ENCODE measurements at regions not wholly inside any gene's neighbourhood (a gene's known extent, or its start where the extent isn't known, plus 50 kb on each side); places are given as distances from the start of the nearest gene placed in this dataset.

DNA sequence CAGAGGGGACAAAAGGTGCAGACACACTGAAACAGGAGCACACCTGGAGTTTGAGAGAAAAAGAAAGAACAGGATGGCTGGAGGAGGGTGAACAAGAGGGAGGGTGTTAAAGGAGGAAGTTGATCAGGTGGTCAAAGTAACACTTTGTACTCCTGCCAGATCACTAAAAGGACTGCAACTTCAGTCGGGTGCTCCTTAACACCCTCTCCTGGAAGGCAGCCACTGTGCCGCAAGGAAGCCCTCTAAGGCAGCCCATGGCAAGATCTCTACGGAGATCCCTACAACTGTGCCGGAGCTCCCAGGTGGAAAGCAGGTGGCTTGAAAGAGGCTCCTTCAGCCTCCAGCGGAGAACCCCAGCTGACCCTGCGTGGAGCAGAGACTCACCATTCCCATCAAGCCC lies 124.4 kb upstream of the MSX2 start:
- no peaks in the 10 kb centered on the region for H3K36me3 ChIP-seq (ENCODE audit: control insufficient read depth in 4 of 4, insufficient read depth in 3 of 4, low read depth in 1 of 4, low read length in 3 of 4)
- H3K27ac ChIP-seq (ENCODE audit: low read depth in 1 of 2, low read length in 2 of 2) = no peak overlapping the region
- DNase-seq (ENCODE audit: low spot score) = no peak
- peaks cover 0 to 3% (median 2%) of the 10 kb centered on the region in 4 donors for H3K9me3 ChIP-seq (ENCODE audit: control insufficient read depth in 4 of 4, low read length in 3 of 4)
- no peak overlapping the region for H3K9ac ChIP-seq (ENCODE audit: low read depth in 1 of 2, low read length in 2 of 2)
- H3K4me1 ChIP-seq (ENCODE audit: control insufficient read depth in 4 of 4, insufficient read depth in 4 of 4, low read length in 3 of 4) = no peaks in the 10 kb centered on the region
- 18% methylated on average over 6 of the region's 6 CpGs for whole genome bisulfite sequencing
- H3K27me3 ChIP-seq (ENCODE audit: control insufficient read depth in 4 of 4, insufficient read depth in 4 of 4, low read length in 3 of 4) = peaks cover 0 to 4% (median 1%) of the 10 kb centered on the region in 4 donors
- no peak overlapping the region for H3K4me3 ChIP-seq (ENCODE audit: low read depth in 1 of 3, low read length in 3 of 3)
- TF ChIP-seq TAF1 (conservative IDR thresholded peaks at IDR 0.05) (no peak), NR2F2 (IDR thresholded peaks at IDR 0.05) (no peak), JUND (IDR thresholded peaks at IDR 0.05) (no peak), GABPA (IDR thresholded peaks at IDR 0.05 in 1 of 2, conservative IDR thresholded peaks at IDR 0.05 in 1 of 2) (no peak), RXRA (IDR thresholded peaks at IDR 0.05) (no peak), SP1 (IDR thresholded peaks at IDR 0.05) (no peak), HNF4G (IDR thresholded peaks at IDR 0.05) (no peak), RAD21 (IDR thresholded peaks at IDR 0.05) (no peak), FOXA1 (IDR thresholded peaks at IDR 0.05) (no peak), YY1 (IDR thresholded peaks at IDR 0.05) (no peak), CTCF (IDR thresholded peaks at IDR 0.05; ENCODE audit: low read depth, low read length, missing input control) (no peak), HNF4A (conservative IDR thresholded peaks at IDR 0.05) (no peak), ATF3 (IDR thresholded peaks at IDR 0.05) (no peak), ZBTB33 (IDR thresholded peaks at IDR 0.05) (no peak), FOXA2 (IDR thresholded peaks at IDR 0.05) (no peak)
- TF ChIP-seq, protein P1, sequence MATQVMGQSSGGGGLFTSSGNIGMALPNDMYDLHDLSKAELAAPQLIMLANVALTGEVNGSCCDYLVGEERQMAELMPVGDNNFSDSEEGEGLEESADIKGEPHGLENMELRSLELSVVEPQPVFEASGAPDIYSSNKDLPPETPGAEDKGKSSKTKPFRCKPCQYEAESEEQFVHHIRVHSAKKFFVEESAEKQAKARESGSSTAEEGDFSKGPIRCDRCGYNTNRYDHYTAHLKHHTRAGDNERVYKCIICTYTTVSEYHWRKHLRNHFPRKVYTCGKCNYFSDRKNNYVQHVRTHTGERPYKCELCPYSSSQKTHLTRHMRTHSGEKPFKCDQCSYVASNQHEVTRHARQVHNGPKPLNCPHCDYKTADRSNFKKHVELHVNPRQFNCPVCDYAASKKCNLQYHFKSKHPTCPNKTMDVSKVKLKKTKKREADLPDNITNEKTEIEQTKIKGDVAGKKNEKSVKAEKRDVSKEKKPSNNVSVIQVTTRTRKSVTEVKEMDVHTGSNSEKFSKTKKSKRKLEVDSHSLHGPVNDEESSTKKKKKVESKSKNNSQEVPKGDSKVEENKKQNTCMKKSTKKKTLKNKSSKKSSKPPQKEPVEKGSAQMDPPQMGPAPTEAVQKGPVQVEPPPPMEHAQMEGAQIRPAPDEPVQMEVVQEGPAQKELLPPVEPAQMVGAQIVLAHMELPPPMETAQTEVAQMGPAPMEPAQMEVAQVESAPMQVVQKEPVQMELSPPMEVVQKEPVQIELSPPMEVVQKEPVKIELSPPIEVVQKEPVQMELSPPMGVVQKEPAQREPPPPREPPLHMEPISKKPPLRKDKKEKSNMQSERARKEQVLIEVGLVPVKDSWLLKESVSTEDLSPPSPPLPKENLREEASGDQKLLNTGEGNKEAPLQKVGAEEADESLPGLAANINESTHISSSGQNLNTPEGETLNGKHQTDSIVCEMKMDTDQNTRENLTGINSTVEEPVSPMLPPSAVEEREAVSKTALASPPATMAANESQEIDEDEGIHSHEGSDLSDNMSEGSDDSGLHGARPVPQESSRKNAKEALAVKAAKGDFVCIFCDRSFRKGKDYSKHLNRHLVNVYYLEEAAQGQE (IDR thresholded peaks at IDR 0.05) = no peak

DNA sequence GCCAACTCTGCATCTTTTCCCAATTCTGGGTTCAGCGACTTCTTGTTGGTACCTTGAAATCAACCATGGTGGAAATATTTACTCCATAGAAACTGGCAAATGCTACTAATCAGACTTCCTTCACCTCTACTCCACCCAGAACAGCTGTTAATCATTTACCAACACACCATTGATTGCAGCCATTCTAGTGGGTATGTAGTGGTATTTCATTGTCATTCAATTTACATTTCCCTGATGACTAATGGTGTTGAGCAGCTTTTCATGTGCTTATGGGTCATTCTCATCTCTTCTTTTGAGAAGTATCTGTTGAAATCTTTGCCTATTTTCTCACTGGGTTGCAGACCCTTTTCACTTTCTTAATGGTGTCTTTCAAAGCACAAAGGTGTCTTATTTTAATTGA lies 122.4 kb upstream of the MSX2 start:
- TF ChIP-seq MAX (IDR thresholded peaks at IDR 0.05) (no peak), HNF4A (conservative IDR thresholded peaks at IDR 0.05) (no peak), JUND (IDR thresholded peaks at IDR 0.05) (no peak), CTCF (IDR thresholded peaks at IDR 0.05; ENCODE audit: low read depth, low read length, missing input control) (no peak), SP1 (IDR thresholded peaks at IDR 0.05) (no peak), ATF3 (IDR thresholded peaks at IDR 0.05) (no peak), FOXA2 (IDR thresholded peaks at IDR 0.05) (no peak)
- H3K27ac ChIP-seq (ENCODE audit: low read depth in 1 of 2, low read length in 2 of 2) = no peak overlapping the region
- peaks cover 0 to 3% (median 2%) of the 10 kb centered on the region in 4 donors for H3K9me3 ChIP-seq (ENCODE audit: control insufficient read depth in 4 of 4, low read length in 3 of 4)
- no peak overlapping the region for H3K9ac ChIP-seq (ENCODE audit: low read depth in 1 of 2, low read length in 2 of 2)
- no peak overlapping the region for H3K4me3 ChIP-seq (ENCODE audit: low read depth in 1 of 3, low read length in 3 of 3)
- no peaks in the 10 kb centered on the region for H3K4me1 ChIP-seq (ENCODE audit: control insufficient read depth in 4 of 4, insufficient read depth in 4 of 4, low read length in 3 of 4)
- WGBS = 98% methylated on average over 1 of the region's 1 CpG
- no peaks in the 10 kb centered on the region for H3K36me3 ChIP-seq (ENCODE audit: control insufficient read depth in 4 of 4, insufficient read depth in 3 of 4, low read depth in 1 of 4, low read length in 3 of 4)
- DNase-seq (ENCODE audit: low spot score) = no peak
- peaks cover 0 to 4% (median 1%) of the 10 kb centered on the region in 4 donors for H3K27me3 ChIP-seq (ENCODE audit: control insufficient read depth in 4 of 4, insufficient read depth in 4 of 4, low read length in 3 of 4)
